Activated CD8-positive, alpha-beta memory T cell treated with anti-CD3 and anti-CD28 coated beads, Interleukin-2, amount 50 U/mL, for 4 hours (primary cell): ENCODE measurements at regions not wholly inside any gene's neighbourhood (a gene's known extent, or its start where the extent isn't known, plus 50 kb on each side); places are given as distances from the start of the nearest gene placed in this dataset.
"Not testable (repeated sequence)": the region's sequence is repeated elsewhere in the genome, so short reads cannot be mapped to it uniquely, and the experiment has no call there.

Experiments used
- DNase-seq: peaks from one replicate; pipeline ENCODE4 v3.0.0-alpha.2; 2020

DNA sequence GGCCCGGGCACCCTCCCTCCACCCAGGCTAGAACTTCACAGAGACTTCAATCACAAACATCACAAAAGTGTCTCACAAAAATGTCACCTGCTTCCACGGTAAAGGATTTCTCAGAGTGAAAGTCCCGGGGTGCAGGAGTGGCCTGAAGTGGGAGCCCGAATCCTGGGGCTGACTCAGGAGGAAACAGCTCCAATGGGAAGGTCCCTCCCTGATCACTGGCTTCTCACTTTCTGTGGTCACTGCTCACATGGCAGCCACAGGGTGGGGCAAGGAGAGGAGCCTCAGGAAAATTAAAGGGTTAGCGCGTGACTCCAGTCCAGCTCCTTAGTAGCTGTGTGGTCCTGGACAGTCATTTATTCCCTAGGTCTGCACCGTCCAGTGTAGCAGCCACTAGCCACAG, 564.5 kb upstream of the B3GAT1 start:
- DNase-seq: no peak

- no peak for DNase-seq
These were observed 563.9 kb upstream of the B3GAT1 start for GRCh38 chr11:134975866-134976376.

DNA sequence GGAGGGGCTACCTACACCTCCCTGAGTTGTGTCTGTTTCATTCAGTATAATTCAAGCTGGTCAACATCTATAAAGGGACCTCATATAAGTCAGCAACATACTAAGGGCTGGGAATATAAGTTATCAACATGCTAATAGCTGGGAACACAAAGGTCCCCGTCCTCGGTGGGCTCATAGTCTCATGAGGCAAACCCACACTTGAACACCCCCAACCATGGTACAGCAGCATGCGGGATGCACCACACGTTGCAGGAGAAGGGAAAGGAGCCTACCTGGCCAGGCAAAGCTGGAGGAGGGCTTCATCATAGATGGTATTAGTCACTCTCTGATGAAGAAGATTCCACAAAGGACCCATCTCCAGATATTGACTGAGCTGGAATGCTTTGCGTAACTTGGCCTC, 561.8 kb upstream of the B3GAT1 start:
- DNase-seq: no peak

DNA sequence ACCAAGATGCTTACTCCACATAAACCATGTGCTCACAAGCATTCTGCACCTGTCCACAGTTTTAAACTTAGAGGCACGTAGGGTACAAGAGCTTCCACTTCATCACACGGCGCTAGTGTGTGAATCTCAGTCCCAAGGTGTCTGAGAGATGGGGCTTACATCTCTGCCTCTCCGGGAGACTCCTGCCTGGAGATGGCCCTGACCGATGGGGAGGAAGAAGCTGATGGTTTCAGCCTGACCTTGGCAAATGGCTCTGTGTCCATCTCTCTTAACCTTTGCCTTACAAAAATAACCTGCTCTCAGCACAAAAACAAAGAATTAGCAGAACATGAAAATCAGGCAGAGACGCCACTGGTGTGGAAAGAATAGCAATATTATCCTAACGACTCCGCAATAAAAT, 559.3 kb upstream of the B3GAT1 start:
- DNase-seq: no peak

DNA sequence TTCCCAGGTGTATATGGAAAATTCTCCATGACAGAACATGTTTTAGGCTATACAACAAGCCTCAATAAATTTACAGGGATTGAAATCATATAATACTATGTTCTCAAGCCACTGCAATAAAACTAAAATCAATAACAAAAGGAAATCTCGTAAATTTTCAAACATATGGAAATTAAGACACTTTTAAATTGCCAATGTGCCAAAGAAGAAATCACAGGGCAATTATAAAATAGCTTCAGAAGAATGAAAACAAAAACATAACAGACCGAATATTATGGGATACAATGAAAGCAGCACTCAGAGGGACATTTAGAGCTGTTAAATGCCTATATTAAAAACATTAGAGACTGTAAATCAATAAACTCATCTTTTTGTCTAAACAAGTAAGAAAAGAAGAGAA, 555.7 kb upstream of the B3GAT1 start:
- no peak for DNase-seq

GRCh38 chr11:134961386-134961785, 549.3 kb upstream of the B3GAT1 start:
- not testable (repeated sequence) for DNase-seq

GRCh38 chr11:134958870-134959269, 546.8 kb upstream of the B3GAT1 start:
- DNase-seq: no peak

GRCh38 chr11:134958336-134958640, 546.2 kb upstream of the B3GAT1 start:
- no peak for DNase-seq

DNA sequence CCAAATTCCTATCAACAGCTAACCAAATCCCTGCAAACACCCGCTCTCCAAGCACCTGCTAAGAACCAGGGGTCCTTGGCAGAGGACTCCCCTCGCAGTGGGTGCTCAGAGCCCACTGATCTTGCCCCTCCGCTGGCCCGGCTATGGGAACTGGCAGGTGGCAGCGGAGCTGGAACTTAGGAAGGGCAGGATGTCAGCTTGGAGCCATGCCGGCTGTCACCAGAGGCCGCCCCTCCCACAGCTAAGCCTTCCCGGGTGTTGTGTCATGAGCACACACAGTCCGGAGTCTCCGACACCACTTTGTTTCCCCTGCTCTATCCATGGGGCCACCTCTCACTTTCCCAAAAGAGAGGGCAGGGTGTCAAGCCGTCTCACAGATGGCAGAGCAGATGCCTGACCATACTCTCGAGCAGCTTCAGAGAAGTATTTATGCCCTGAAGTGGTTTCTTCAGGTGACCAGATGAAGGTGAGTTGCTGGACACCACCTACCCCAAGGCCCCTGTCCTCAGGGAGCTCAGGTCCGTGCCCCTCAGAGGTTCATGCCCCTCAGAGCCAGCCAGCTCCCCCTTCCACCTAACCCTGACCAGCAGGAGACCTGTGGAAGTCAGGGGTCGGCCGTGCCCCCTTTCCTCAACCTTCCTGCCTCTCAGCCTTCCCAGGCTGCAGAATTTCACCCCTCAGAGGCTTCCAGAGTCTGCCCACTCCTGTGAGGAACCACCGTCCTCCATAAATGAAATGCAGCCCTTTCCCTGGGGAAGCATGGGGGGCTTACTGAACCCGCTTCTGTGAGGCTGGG, 545.7 kb upstream of the B3GAT1 start:
- DNase-seq: no peak

DNA sequence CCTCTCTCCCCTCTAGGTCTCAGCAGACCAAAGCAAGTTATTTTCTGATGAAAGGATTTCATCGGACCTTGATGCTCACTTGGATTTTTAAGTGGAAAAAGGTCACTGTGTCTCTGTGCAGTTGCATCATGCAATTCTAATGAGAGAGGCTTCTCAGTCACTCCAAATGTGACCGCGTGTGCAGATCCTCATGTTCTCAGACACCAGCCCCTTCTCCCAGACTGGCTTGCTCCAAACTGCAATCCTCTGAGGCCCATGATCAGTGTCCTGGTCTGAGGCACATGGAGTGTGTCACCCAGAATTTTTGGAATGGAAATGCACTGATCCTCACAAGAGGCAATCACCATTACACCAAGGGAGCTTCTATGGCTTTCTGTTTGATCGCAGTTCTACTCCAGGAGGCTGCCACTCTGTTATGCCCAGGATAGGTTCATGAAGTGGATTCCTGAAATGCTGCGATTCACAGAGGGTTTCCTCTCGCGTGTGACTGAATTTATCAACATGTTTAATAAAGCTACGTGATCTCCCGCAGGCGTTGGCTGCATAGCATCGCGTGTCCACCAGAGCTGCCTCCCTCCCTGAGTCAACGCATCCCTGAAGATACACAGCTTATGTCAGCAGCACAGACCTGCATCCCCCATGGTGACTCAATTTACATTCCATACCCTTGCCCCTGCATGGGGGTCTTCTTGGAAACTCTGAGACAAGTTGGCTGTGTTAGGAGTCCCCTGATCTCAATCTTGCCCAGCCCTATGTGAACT, 544.6 kb upstream of the B3GAT1 start:
- no peak for DNase-seq

- not testable (repeated sequence) for DNase-seq
These were observed 543.9 kb upstream of the B3GAT1 start for GRCh38 chr11:134955970-134956369.

DNA sequence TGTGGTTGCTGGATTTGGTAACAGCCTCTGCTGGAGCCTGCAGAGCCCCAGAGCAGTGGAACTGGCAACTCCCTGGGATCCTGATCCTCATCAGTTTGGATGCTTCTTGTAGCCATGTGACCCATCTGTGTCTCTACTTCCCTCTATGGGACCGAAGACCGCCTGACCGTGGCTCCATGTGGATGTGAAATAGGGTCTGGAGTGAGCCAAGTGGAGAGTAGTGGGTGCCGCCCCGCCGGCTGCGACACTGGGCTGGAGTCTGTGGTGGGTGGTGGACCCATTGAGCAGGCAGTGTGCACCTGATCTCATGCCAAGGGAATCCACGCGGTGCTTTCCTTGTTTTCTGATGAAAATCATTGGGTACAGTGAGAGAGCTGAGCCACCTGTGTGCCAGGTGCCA, 543.2 kb upstream of the B3GAT1 start:
- DNase-seq: no peak

DNA sequence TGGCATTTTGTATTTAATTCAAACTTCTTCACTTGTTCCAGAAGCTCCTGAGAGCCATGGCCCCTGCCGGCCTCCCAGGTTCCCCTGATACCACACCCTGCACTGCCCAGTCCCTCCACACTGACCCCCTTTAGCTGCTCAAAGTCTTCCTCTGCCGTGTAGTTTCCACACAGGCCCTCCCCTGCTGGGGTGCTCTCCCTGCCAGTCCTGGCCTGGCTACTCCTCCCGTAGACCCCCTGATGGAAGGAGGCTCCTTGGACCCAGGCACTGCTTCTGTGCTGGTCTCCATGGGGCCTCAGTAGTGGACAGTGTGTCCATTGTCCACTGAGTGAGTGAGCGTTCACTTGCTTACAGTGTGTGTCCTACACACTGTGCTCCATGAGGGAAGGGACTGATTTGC, 542.4 kb upstream of the B3GAT1 start:
- not testable (repeated sequence) for DNase-seq

DNA sequence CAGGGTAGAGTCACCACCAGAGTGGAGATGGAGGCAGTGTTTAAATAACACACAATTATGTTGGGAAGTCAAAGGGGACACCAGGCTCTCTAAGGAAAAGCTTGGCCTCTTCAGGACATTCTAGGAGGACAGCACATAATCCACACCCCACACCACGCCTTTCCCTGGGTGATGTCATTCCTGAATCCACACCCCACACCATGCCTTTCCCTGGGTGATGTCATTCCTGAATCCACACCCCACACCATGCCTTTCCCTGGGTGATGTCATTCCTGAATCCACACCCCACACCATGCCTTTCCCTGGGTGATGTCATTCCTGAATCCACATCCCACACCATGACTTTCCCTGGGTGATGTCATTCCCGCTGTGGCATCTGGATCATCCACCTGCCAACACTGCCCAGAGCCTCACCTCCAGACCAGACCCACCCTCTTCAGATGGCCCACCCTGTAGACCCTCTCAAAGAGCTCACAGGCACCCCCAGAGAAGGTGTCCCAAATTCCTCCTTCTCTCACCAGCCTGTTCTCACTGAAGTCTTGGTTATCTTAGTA, 541.5 kb upstream of the B3GAT1 start:
- not testable (repeated sequence) for DNase-seq

DNA sequence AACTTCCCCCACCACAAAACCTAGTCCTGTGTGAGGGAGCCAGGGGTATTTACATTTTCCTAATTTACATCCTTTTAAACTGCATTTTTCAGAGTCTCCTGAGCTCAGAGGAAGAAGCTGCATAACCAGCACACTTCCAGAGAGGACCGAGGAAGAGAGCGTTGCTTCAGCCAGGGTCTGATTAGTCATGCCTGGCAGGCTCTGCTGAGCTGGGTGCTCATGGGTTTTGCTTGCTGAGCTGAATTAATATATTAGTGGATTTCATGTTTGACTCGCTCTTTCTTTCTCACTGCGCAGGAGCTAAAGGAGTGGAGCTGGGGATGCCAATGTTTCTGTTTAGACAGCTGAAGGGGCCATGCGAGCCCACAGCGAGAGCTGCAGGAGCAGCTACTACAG, 539.3 kb upstream of the B3GAT1 start:
- DNase-seq: no peak

- no peak for DNase-seq
These were observed 538.8 kb upstream of the B3GAT1 start for GRCh38 chr11:134950692-134951304.

GRCh38 chr11:134949121-134950090, 537.4 kb upstream of the B3GAT1 start:
- DNase-seq: no peak

DNA sequence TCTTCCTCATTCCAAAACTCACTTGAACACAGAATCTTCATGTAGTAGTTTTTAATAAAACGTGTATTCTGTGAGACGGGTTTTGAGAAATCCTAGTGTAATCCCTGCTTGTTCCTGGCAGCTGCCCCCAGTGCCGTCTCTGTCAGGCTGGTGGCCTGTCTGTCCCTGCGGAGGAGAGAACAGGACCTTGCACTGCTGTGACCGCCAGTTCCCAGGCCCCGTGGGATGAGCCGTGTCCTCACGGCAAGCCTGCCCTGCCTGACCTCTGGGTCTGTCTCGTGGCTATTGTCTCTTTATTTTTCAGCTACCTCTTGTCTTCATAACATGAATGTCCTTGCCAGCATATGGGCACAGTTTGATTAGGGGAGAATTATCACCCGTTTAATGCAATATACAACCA, 535.5 kb upstream of the B3GAT1 start:
- DNase-seq: no peak

DNA sequence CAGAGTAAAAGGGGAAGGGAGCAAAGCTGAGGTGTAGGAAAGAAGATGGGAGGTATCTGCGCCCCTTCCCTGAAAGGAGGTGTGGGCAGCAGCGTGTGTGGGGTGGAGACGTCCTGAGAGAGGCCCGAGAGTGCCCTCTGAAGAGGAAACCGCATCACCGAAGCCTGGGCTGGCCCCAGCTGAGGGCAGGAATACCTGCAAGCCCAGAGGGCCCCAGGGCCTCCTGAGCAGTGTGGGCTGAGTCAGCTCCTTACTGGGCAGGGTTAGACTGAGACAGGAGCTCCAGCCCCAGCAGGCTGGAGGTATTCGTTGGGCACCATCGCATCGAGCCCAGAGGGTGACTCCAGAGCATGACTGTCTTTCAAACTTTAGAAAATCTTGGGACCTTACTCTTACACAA, 534.0 kb upstream of the B3GAT1 start:
- DNase-seq: no peak

DNA sequence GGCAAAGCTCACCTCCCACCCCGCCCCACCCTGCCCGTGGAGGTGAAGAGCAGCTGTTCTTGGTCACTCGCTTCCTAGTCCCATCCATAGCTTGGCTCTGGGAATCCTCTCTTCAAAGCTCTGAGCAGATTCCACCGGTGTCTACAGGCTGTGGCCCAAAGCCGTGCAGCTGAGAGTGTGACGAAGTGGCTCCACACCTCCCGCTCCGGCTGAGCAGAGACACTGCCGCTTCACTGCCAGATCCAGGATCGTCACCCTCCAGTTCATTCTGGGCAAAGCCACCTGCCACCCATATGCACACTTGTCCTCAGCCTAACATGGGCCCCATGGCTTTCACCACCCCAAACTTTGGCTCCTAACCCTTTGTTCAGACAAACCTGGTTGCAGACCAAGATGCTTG, 532.9 kb upstream of the B3GAT1 start:
- no peak for DNase-seq

- no peak for DNase-seq
These were observed 532.1 kb upstream of the B3GAT1 start for GRCh38 chr11:134944131-134944530.

GRCh38 chr11:134943544-134943943, 531.5 kb upstream of the B3GAT1 start:
- DNase-seq: no peak
